HG03103 (cell line): ENCODE measurements at regions not wholly inside any gene's neighbourhood (a gene's known extent, or its start where the extent isn't known, plus 50 kb on each side); places are given as distances from the start of the nearest gene placed in this dataset.
"Not testable (repeated sequence)": the region's sequence is repeated elsewhere in the genome, so short reads cannot be mapped to it uniquely, and the experiment has no call there.

Source experiments
- ATAC-seq: cut with Tn5 transposase; IDR thresholded peaks from one replicate; pipeline ENCODE4 v1.9.1; 2021; ENCODE audit warnings: low read depth; ENCODE audit not compliant: unreplicated experiment

DNA sequence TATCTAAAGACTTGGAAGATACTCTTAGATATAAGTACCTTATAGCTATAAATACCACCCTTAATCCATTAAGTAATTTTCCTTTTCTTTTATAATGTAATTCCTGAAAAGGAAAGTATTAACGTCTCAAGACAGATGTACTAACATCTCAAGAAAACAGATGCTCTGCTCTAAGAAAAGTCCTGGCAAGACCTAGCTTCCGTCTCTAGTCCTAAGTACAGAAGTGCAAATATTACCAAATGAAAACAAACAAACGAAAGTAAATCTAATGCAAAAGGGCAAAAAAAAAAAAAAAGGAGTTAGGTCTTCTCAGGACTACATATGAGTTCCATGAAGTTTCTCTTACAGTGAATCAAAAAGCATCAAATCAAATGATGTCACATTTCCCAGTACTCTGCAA, 106.8 kb upstream of the PDE10A start:
- ATAC-seq, result no peak

DNA sequence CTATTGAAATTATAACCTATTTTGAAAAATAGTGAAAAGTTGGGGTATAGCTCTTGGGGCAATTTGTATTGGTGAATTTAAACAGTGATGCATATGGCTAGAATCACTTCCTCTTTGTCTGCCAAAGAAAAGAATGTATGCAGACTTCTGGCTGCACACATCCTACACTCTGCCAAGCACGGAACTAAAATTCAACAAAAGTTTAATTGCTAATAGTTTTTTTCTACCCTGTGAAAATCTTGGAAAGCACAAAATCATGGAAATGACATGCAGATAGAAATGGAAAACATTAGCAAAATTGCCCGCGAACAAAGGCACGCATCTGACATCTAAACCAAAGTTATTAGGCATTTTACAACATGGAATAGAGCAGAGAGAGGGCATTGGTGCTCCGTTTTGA, 106.4 kb upstream of the PDE10A start:
- no peak for ATAC-seq

DNA sequence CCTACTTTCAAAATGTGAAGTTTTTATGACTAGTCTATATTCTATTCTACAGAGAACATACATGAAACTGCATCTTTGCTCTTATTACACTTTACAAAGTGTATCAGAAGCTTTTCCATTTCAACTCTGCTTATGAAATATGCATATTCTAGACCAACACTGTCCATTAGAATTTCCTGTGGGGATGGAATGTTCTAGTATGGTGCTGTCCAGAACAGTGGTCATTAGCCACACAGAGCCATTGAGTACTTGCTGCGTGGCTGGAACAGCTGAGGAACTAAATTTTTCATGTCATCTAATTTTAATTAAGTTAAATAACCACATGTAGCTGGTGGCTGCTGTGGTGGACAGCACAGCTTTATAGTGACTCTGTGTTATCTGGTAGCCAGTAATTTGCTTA, 105.9 kb upstream of the PDE10A start:
- ATAC-seq, result no peak

DNA sequence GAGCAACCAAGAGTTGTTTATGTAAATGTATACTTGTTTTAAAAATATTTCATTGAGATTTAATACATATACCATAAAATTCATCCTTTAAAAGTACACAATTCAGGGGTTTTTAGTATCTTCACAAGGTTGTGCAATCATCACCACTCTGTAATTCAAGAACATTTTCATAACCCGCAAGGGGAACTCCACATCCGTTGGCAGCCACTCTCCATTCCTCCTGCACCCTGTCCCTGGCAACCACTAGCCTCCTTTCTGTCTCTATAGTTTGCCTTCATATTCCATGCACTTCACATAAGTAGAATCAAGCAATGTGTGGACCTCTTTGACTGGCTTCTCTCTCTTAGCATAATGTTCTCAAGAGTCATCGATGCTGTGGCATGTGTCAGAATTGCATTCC, 104.2 kb upstream of the PDE10A start:
- no peak for ATAC-seq

DNA sequence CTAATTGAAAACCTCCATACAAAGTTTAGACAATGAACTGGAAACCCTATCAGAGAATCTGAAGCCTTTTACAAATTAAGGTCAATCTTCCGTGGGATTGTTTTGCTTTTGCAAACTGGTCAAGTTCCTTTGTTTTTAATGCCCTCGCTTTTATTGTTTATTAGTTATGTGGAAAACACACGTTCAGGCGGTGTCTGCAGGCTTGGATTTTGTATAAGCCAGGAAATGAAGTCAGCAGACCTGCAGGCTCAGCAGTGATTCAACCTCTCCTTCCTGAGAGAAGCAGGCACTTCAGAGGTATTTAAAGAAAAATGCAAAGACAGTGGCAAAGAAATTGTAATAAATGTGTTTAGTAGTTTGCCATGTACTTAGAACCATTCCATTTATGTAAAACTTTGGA, 103.4 kb upstream of the PDE10A start:
- no peak for ATAC-seq

DNA sequence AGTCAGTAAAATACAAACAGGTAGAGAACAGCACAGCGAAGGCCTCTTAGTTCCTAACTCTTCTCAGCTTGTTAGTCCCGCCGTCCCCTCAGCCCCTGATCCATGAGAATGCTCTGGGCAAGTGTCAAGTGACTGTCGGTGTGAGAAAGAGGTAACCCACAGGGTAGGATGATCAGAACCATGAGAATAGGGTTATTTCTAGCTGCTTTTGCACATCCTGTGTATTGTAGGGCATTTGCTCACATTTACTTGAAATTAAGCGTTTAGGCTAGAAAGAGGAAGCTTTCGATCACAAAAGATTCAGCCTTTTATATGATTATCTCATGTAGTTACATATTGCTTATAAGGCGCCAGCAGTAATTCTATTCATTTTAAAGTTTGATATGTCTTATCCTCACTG, 103.0 kb upstream of the PDE10A start:
- ATAC-seq, result no peak

DNA sequence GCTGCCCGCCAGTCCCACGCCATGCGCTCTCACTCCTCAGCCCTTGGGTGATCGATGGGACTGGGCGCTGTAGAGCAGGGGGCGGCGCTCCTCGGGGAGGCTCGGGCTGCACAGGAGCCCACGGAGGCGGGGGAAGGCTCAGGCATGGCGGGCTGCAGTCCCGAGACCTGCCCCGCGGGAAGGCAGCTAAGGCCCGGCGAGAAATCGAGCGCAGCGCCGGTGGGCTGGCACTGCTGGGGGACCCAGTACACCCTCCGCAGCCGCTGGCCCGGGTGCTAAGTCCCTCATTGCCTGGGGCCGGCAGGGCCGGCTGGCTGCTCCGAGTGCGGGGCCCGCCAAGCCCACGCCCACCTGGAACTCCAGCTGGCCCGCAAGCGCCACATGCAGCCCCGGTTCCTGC, 102.2 kb upstream of the PDE10A start:
- not testable (repeated sequence) for ATAC-seq

DNA sequence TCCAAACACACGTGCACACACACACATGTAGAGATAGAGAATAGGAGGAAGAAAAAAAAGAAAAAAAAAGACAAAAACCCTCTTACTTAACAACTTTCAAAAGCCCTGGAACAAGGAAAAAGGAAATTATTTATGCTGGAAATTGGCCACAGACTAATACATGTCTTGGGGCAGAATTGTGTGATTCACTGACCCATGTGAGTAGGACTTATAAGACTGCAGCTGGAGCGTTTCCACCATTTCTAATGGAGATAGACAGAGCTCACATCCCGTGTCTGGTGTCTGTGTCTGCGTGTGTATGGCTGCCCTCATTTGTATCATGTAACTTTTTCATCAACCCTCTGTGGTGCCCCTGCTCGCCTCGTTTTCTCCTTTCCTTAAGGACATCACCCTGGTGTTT, 99.8 kb upstream of the PDE10A start:
- no peak for ATAC-seq

DNA sequence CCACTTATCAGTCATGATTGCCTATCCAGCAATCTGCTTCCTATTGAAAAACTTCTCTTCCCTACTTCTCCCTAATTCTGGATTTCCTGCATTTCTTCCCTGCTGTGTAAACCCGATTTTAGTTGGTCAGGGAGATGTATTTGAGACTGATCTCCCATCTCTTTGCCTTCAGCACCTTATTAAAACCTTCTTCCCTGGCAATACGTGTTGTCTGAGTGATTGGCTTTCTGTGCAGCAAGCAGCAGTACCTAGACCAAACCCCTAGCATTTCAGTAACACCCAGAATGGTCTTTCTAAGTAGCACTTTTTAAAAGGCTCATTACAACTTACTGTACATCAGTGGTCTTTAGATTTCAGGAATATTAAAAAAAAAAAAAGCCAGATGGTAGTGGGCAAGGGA, 99.1 kb upstream of the PDE10A start:
- ATAC-seq, result no peak

DNA sequence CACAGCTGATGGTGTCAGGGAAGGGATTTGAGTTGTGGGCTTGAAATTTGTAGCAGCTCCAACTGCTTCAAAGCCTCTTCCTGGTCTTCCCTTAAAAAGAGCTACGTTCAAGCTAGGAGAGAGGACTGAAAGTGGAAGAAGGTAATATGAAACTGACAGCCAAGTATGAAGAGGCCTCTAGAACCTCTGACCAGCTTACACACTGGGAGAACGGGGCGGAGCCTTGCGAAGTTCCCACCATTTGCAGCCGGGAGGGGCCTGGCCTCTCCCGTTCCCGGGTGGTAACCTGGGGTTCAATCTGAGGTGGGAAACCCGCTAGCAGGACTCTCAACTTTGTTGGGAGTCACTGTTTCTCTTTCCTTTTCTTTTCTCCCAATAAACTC, 97.8 kb upstream of the PDE10A start:
- no peak for ATAC-seq

DNA sequence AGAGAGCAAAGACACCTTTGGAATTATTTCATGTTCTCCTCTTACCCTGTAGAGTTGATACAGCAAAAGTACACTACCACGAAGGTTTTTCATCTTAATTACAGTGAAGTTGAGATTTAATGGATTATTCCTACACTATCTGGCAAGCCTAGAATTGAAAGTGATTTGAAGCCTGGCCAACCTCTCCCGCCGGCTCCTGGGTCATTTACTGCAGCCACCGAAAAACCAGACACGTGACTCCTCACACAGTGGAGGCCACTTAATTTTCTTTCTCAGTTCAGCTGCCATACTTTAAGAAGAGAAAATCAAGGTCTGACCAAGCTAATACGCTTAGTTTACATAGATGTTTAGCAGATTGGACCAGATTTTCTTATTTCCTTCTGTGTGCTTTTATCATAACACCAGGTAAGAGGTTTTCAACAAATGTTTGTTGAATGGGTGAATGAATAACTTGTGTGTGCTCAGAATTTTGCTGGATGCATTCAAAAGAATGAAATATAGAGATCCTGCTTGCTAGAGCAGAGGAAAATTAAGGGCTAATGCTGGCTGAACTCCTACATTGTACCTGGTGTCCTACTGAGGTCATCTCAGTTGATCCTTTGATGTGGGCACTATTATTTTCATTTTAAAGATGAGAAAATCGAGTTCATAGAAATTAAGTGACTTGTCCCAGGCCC, 97.2 kb upstream of the PDE10A start:
- no peak for ATAC-seq

DNA sequence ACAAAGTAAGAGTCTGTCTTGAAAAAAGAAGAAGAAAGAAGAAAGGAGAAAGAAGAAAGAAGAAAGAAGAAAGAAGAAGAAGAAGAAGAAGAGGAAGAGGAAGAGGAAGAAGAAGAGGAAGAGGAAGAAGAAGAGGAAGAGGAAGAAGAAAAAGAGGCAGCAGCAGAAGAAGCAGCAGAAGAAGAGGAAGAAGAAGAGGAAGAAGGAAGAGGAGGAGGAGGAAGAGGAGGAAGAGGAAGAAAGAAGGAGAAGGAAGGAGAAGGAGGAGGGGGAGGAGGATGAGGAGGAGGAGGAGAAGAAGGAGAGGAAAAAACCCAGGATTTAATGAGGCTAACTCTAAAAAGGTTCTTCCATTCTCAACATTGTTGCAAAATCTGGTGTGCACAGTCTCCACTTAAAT, 95.4 kb upstream of the PDE10A start:
- ATAC-seq, result no peak

DNA sequence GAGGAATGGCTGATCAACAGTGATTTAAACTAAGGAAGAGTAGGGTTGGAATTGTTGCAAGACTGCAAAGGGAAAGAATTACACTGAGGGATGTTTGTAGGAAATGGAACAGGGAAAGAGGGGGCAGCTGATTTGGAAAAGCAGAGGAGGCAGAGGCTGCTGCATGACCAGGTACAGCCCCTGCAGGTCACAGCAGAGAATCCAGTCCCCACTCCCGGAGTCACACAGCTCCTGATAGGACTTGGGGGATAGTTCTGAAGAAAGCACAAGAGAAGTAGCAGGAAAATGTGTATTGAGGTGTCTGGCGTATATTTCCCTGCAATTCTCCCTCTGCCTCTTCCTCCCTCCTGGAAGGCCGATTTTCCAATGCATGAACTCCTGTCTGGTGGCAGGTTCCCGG, 92.5 kb upstream of the PDE10A start:
- ATAC-seq, result no peak

DNA sequence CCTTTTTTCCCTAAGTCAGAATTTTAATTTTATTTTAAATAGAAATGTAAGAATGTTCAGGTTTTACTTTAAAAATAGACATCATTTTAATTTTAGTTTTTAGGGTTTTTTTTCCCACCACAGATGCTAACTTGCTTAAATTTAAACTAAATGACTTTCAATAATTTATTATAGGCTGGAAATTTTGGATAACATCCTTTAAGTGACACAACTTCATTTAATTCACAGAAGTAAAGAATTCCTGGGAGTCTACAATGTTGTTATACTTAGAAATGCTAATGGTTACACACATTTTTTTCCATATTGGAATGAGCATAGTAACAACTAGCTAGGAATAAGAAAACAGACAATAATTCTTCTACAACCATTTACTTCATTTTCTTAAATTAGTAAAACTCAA, 90.5 kb upstream of the PDE10A start:
- no peak for ATAC-seq

DNA sequence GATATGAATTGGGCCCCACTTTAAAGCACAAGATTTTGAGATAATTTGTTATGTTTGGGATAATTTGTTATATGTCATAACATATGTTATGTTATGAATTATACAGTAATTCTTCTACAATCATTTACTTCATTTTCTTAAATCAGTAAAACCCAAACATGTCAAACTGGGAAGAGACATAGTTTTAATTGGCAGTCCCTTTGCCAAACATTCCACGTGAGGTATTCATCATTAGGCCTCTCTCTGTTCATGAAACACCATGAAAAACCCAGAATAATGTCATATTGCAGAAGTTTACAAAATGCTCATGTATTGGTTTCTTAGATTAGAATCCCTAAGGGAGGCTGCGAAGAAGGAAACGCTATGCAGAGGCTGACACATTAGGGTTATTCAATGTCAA, 89.4 kb upstream of the PDE10A start:
- no peak for ATAC-seq

DNA sequence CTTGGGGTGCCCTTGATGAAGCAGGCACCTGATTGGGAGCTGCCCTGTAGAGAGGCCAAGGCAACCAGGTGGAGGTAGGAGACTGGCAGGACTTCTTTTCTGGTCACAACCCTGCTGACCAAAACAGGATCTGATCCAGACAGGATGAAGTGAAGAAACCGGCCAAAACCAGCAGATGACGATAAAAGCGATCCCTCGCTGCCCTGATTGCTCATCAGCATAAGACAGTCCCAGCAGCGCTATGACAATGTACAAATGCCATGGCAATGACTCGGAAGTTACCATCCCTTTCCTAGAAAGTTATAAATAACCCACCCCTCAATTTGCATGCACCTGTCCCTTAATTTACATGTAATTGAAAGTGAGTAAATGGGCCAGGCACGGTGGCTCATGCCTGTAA, 88.4 kb upstream of the PDE10A start:
- no peak for ATAC-seq

DNA sequence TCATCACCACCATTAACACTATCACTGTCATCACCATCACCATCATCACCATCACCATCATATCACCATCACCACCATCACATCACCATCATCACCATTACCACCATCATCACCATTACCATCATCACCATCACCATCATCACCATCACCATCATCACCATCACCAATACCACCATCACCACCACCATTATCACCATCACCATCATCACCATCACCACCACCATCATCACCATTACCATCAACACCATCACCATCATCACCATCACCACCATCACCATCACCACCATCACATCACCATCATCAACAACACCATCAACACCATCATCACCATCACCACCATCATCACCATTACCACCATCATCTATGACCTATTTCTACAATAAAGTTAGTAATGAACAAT, 86.1 kb upstream of the PDE10A start:
- ATAC-seq, result no peak

DNA sequence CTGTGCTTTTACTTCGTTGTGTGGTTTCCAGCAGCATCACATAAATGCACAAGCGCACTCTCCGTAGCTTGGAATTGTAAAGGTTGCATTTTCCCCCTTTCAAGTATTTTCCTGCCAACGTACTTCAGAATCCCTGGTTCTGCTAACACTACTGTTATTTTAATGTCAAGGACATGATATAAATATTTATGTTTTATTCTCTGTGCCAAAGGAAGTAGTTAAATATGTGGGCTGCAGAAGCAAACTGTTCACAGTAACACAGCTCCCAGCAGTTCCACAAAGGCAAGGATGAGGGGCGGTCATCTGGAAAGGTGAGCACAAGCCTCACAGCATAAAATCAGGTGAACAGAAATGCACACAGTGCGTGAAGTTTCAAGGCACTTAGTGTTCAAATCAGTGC, 85.3 kb upstream of the PDE10A start:
- no peak for ATAC-seq

DNA sequence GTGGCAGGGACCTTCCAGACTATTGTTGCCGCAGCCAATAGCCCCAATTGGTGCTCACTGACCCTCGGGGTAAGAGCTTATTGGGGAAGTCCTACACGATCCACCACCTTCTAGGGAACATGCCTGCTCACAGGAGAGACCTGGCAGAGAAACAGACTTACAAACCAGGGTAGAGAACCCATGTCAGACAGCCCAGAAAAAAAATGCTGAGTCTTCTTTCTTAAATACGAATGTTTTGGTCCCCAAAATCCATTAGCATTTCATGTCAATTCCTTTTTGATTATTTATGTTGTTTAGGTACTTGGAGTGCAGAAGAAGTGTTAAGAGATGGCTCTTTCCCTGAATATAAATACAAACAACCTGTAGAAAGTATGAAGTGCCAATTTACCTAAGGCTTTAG, 84.9 kb upstream of the PDE10A start:
- ATAC-seq, result no peak

DNA sequence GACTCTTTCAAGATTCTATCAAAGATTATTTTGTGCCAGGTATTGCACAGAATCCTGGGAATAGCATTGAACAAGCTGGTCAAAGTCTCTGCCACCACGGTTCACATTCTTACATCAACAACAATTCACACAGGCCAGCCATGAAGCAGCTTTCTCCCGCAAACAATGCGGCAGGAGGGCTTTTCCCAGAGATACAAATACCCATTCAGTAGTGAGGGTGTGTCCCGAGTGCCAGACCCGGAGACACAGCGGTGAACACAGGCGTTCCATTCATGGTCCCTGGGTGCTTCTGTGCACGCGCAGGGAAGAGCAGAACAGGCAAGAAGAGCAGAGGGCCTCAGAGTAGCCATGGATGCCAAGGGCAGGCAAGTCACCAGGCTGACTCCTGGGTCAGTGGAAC, 83.3 kb upstream of the PDE10A start:
- ATAC-seq, result no peak

DNA sequence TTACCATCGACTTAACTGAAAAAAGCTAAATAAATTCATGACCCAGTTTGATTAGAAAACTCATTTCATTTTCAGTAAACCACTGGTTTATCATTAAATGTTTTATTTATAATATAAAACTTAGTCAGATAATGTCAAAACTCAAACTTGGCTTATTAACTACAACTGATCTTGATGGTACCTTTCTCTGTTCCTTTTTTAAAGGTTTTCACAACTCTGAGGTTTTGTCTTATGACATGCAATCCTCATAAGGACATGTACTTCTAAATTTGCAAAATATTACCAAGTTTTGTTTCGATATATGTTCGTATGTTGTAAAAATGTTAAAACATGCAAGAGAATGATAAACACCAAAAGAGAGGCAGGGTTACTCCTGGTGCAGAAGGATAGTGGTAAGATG, 82.5 kb upstream of the PDE10A start:
- no peak for ATAC-seq

DNA sequence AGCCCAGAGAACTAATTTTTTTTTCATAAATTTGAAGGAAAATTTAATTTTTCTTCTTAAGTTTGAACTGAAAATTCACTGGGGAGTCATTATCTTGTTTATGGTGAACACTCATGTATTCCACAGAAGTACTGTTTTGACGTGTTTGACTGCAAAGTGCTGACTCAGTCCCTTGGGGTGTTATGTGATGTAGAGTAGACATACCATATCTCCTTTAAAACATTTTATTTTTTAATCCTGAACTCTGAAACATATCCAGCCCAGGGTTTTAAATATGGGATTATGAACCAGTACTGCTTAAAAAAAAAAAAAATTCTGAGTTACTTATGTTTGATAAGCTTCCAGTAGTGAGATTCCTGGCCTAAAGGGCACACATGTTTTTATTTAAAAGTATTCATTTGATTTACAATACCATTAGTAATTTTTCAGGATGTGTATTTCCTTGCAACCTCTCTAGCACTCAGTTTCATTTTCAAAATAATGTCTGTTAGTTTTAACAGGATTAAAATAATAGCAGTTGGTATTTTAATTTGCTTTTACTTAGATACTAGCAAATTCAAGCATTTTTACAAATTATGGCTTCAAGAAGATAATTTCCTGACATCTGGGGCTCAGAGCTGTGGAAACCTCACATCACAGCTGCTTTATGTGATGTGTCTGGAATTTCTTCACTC, 81.7 kb upstream of the PDE10A start:
- ATAC-seq, result no peak
